OCI-LY3 (cell line): ENCODE measurements at regions not wholly inside any gene's neighbourhood (a gene's known extent, or its start where the extent isn't known, plus 50 kb on each side); places are given as distances from the start of the nearest gene placed in this dataset.
"Not testable (repeated sequence)": the region's sequence is repeated elsewhere in the genome, so short reads cannot be mapped to it uniquely, and the experiment has no call there.

ENCODE experiments used
- H2AFZ ChIP-seq: fragments of 200-600, 300-600 bp; shearing (Covaris generic); 2 replicates; pipeline ENCODE4 v1.6.0; 2014; ENCODE audit warnings: antibody characterized with exemption, low read depth, low read length
- H3K27ac ChIP-seq: fragments of 200-600, 300-600 bp; sonication (generic); 2 replicates; pipeline ENCODE4 v1.5.1; 2014; ENCODE audit warnings: mild to moderate bottlenecking, low read length, moderate library complexity, mixed read lengths
- H3K27me3 ChIP-seq: fragments of 200-600, 300-600 bp; sonication (generic); 2 replicates; pipeline ENCODE4 v1.6.1; 2014; ENCODE audit warnings: low read depth, low read length, mixed read lengths
- H3K36me3 ChIP-seq: fragments of 200-600, 300-600 bp; sonication (generic); replicated peaks from 2 replicates; pipeline ENCODE3; 2014; ENCODE audit warnings: low read depth, low read length, mixed read lengths
- H3K4me1 ChIP-seq: fragments of 300-600, 200-600 bp; sonication (generic); 2 replicates; pipeline ENCODE4 v1.6.1; 2014; ENCODE audit warnings: low read length, mixed read lengths
- H3K4me2 ChIP-seq: fragments of 200-600, 300-600 bp; sonication (generic); 2 replicates; pipeline ENCODE4 v1.6.1; 2014; ENCODE audit warnings: low read length, mixed read lengths
- H3K4me3 ChIP-seq: fragments of 300-600, 200-600 bp; sonication (generic); 2 replicates; pipeline ENCODE4 v1.5.1; 2014; ENCODE audit warnings: antibody characterized with exemption, mild to moderate bottlenecking, low read length, moderate library complexity
- H3K79me2 ChIP-seq: fragments of 300-600, 200-600 bp; shearing (Covaris generic); 2 replicates; pipeline ENCODE4 v1.6.1; 2014; ENCODE audit warnings: mild to moderate bottlenecking, low read length, mixed read lengths
- H3K9ac ChIP-seq: fragments of 300-600, 200-600 bp; shearing (Covaris generic); 2 replicates; pipeline ENCODE4 v1.6.0; 2014; ENCODE audit warnings: mild to moderate bottlenecking, low read length, moderate library complexity
- H3K9me3 ChIP-seq: fragments of 200-600, 300-600 bp; shearing (Covaris generic); 2 replicates; pipeline ENCODE4 v1.6.1; 2014; ENCODE audit warnings: low read length, mixed read lengths; ENCODE audit not compliant: insufficient read depth
- H4K20me1 ChIP-seq: fragments of 200-600, 300-600 bp; sonication (generic); 2 replicates; pipeline ENCODE4 v1.6.1; 2016; ENCODE audit warnings: low read length, mixed read lengths; ENCODE audit not compliant: insufficient read depth
- EZH2phosphoT487 ChIP-seq: fragments of 200-600 bp; shearing (Covaris generic); IDR thresholded peaks from 2 replicates; pipeline ENCODE4 v1.6.1; 2018; ENCODE audit warnings: antibody characterized with exemption, mixed run types, low read depth
- TF ChIP-seq, protein P1 (sequence below): fragments of 200-600, 300-600 bp; sonication (generic); IDR thresholded peaks from 2 replicates; pipeline ENCODE4 v1.5.1; 2014; ENCODE audit warnings: antibody characterized with exemption, low read length, low read depth

DNA sequence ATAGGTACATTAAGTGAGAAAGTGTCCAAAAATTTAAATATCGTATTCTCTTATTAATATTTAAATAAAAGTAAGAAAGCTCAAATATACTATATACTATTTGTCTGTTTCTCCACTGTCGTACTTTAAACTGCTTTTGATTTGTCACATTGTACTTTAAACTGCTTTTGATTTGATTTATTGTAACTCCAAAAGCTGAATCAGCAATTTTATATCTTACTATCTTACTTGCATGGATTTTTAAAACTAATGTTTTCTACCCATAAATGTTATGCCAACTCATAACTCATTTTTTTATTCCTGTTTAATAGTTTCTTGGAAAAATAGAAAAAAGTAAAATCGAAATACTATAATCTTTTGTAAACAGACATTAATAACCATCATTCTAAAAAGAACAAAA, 1128.2 kb upstream of the ACVR2A start:
- Histone ChIP-seq H4K20me1 (no peaks in the 10 kb centered on the region), H3K27me3 (no peaks in the 10 kb centered on the region), H3K4me1 (no peaks in the 10 kb centered on the region), H3K36me3 (no peaks in the 10 kb centered on the region), H3K4me2 (no peak overlapping the region), H3K9me3 (peaks cover 8% of the 10 kb centered on the region; the same call in 1 of the 2 replicates), H3K9ac (no peak overlapping the region), H3K79me2 (no peaks in the 10 kb centered on the region), H3K27ac (no peak overlapping the region), H3K4me3 (no peak overlapping the region), H2AFZ (no peak overlapping the region)
- TF ChIP-seq EZH2phosphoT487, result no peak
- TF ChIP-seq, protein P1, sequence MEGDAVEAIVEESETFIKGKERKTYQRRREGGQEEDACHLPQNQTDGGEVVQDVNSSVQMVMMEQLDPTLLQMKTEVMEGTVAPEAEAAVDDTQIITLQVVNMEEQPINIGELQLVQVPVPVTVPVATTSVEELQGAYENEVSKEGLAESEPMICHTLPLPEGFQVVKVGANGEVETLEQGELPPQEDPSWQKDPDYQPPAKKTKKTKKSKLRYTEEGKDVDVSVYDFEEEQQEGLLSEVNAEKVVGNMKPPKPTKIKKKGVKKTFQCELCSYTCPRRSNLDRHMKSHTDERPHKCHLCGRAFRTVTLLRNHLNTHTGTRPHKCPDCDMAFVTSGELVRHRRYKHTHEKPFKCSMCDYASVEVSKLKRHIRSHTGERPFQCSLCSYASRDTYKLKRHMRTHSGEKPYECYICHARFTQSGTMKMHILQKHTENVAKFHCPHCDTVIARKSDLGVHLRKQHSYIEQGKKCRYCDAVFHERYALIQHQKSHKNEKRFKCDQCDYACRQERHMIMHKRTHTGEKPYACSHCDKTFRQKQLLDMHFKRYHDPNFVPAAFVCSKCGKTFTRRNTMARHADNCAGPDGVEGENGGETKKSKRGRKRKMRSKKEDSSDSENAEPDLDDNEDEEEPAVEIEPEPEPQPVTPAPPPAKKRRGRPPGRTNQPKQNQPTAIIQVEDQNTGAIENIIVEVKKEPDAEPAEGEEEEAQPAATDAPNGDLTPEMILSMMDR, result no peak

DNA sequence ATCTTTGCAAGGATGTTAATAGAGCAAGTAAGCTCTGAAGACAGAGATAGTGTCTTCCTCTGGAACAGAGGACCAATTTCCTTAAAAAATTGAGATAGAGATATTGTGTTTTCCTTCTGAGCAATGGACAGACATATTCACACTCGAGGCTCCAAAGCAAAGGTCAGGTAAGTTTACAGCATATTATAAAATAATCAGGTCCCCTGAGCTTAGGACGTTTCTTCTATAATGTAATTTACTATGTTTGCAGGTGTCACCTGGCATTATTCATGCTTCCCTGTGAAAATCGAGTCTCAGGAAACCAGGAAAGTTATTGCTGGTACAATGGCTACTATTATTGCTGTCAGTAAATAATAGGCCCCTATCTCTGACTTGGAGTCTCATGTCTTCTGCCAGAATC, 1135.8 kb upstream of the ACVR2A start:
- Histone ChIP-seq H3K4me1 (no peaks in the 10 kb centered on the region), H3K9me3 (no peaks in the 10 kb centered on the region), H3K4me3 (no peak overlapping the region), H4K20me1 (no peaks in the 10 kb centered on the region), H3K27ac (no peak overlapping the region), H3K4me2 (no peak overlapping the region), H3K36me3 (no peaks in the 10 kb centered on the region), H2AFZ (no peak overlapping the region), H3K79me2 (no peaks in the 10 kb centered on the region), H3K27me3 (no peaks in the 10 kb centered on the region), H3K9ac (no peak overlapping the region)
- TF ChIP-seq, protein P1, result no peak

DNA sequence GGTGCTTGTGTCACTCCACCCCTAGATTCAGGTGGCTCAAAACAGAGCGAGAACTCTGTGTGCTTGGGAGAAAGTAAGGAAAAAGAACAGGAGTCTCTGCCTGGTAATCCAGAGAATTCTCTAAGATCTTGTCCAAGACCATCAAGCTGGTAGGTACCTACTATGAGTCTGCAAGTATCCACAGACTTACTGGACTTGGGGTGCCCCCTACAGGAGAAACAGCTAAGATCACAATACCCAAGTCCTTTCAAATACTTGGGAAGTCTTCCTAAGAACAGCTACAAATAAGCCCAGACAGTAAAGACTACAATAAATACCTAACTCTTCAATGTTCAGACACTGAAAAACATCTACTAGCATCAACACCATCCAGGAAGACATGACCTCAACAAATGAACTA, 1143.6 kb upstream of the ACVR2A start:
- TF ChIP-seq EZH2phosphoT487, result no peak
- TF ChIP-seq, protein P1, result 0 out of 2 replicates have a peak, but pooled peaks have one; percentile 18
- Histone ChIP-seq H3K4me3 (no peak overlapping the region), H3K9ac (no peak overlapping the region), H3K27me3 (no peaks in the 10 kb centered on the region), H3K79me2 (no peaks in the 10 kb centered on the region), H3K4me2 (no peak overlapping the region), H3K27ac (no peak overlapping the region), H3K36me3 (no peaks in the 10 kb centered on the region), H4K20me1 (no peaks in the 10 kb centered on the region), H3K9me3 (no peaks in the 10 kb centered on the region), H2AFZ (no peak overlapping the region), H3K4me1 (no peaks in the 10 kb centered on the region)

DNA sequence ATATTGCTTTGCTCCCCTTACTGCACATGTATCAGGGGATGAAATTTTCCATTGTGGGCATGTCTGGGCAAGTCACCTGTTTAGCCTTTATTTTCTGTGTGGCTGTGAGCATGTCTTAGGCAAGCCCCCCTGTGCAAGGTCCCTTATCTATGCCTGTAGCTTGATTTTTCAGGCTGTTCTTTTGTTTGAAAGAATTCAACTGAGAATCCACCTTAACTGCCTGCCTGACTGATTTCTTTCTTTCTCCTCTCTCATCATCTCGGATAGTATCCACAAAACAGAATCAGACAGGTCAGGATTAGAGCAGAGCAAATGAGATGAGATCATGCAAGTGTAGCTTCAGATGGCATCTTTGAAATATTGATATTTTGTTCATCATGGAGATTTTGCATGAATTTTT, 1147.5 kb upstream of the ACVR2A start:
- Histone ChIP-seq H3K9me3 (no peaks in the 10 kb centered on the region), H3K9ac (no peak overlapping the region), H3K27ac (no peak overlapping the region), H3K4me3 (no peak overlapping the region), H3K79me2 (no peaks in the 10 kb centered on the region), H3K4me1 (no peaks in the 10 kb centered on the region), H3K4me2 (no peak overlapping the region), H3K36me3 (no peaks in the 10 kb centered on the region), H2AFZ (no peak overlapping the region), H4K20me1 (no peaks in the 10 kb centered on the region), H3K27me3 (no peaks in the 10 kb centered on the region)
- no peak for TF ChIP-seq EZH2phosphoT487
- TF ChIP-seq, protein P1, result no peak

DNA sequence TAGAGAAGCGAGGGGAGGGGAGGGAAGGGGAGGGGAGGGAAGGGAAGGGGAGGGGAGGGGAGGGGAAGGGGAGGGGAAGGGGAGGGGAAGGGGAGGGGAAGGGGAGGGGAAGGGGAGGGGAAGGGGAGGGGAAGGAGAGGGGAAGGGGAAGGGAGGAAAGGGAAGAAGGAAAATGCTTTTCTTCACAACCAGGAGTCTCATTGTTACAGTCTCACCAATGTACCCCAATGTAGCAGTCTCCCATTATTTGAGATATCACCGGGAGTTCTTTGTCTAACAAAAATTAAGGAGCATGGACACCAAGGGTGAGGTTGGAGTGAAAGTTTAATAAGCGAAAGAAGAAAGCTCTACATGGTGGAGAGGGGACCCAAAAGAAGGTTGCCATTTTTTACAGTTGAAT, 1148.0 kb upstream of the ACVR2A start:
- H3K79me2 ChIP-seq, H3K4me2 ChIP-seq, H3K27me3 ChIP-seq, H3K4me1 ChIP-seq, H4K20me1 ChIP-seq, H2AFZ ChIP-seq, H3K4me3 ChIP-seq, H3K36me3 ChIP-seq, H3K9ac ChIP-seq, H3K9me3 ChIP-seq, H3K27ac ChIP-seq: not testable (repeated sequence)
